HEK293 (cell line): ENCODE measurements at regions not wholly inside any gene's neighbourhood (a gene's known extent, or its start where the extent isn't known, plus 50 kb on each side); places are given as distances from the start of the nearest gene placed in this dataset.

Source experiments
- GLI2 ChIP-seq: fragments of 450-650 bp; formaldehyde crosslinking; IDR thresholded peaks from 2 replicates; pipeline ENCODE4; 2017; ENCODE audit warnings: missing biosample characterization, missing genetic modification characterization, low read depth, borderline replicate concordance
- GLI4 ChIP-seq: fragments of 450-650 bp; formaldehyde crosslinking; IDR thresholded peaks from 2 replicates; pipeline ENCODE4 v1.5.1; 2016; ENCODE audit warnings: missing biosample characterization, missing genetic modification characterization
- KLF8 ChIP-seq: fragments of 450-650 bp; formaldehyde crosslinking; IDR thresholded peaks from 2 replicates; pipeline ENCODE4 v1.5.1; 2016; ENCODE audit warnings: missing biosample characterization, missing genetic modification characterization
- PATZ1 ChIP-seq: fragments of 450-650 bp; formaldehyde crosslinking; IDR thresholded peaks from 2 replicates; pipeline ENCODE4 v1.5.1; 2016; ENCODE audit warnings: missing biosample characterization, missing genetic modification characterization
- PRDM6 ChIP-seq: fragments of 450-650 bp; formaldehyde crosslinking; IDR thresholded peaks from 2 replicates; pipeline ENCODE4 v1.5.1; 2017; ENCODE audit warnings: missing biosample characterization, missing genetic modification characterization
- REPIN1 ChIP-seq: fragments of 450-650 bp; formaldehyde crosslinking; IDR thresholded peaks from 2 replicates; pipeline ENCODE4 v1.5.1; 2017; ENCODE audit warnings: missing biosample characterization, missing genetic modification characterization, low read depth
- REST ChIP-seq: fragments of 450-650 bp; formaldehyde crosslinking; IDR thresholded peaks from 2 replicates; pipeline ENCODE4 v1.5.1; 2016; ENCODE audit warnings: missing biosample characterization, missing genetic modification characterization
- YY1 ChIP-seq: fragments of 450-650 bp; formaldehyde crosslinking; IDR thresholded peaks from 2 replicates; pipeline ENCODE4 v1.5.1; 2018; ENCODE audit warnings: missing biosample characterization, missing genetic modification characterization
- ZBTB7A ChIP-seq: fragments of 450-650 bp; formaldehyde crosslinking; IDR thresholded peaks from 2 replicates; pipeline ENCODE4 v1.5.1; 2016; ENCODE audit warnings: low read depth, missing biosample characterization, missing genetic modification characterization
- ZFHX2 ChIP-seq: fragments of 450-650 bp; formaldehyde crosslinking; conservative IDR thresholded peaks from 2 replicates; pipeline ENCODE4 v1.5.1; 2016; ENCODE audit warnings: missing biosample characterization, missing genetic modification characterization
- ZFP37 ChIP-seq: fragments of 450-650 bp; formaldehyde crosslinking; IDR thresholded peaks from 2 replicates; pipeline ENCODE4 v1.5.1; 2016; ENCODE audit warnings: missing biosample characterization, missing genetic modification characterization
- ZFP69B ChIP-seq: fragments of 450-650 bp; formaldehyde crosslinking; IDR thresholded peaks from 2 replicates; pipeline ENCODE4 v1.5.1; 2016; ENCODE audit warnings: missing biosample characterization, missing genetic modification characterization
- ZIC2 ChIP-seq: fragments of 450-650 bp; formaldehyde crosslinking; IDR thresholded peaks from 2 replicates; pipeline ENCODE4 v1.5.1; 2016; ENCODE audit warnings: missing biosample characterization, missing genetic modification characterization
- ZNF140 ChIP-seq: fragments of 450-650 bp; formaldehyde crosslinking; IDR thresholded peaks from 2 replicates; pipeline ENCODE4 v1.5.1; 2016; ENCODE audit warnings: missing biosample characterization, missing genetic modification characterization
- ZNF2 ChIP-seq: fragments of 450-650 bp; formaldehyde crosslinking; IDR thresholded peaks from 2 replicates; pipeline ENCODE4 v1.5.1; 2016; ENCODE audit warnings: missing biosample characterization, missing genetic modification characterization
- ZNF280C ChIP-seq: fragments of 450-650 bp; formaldehyde crosslinking; IDR thresholded peaks from 2 replicates; pipeline ENCODE4 v1.5.1; 2016; ENCODE audit warnings: missing biosample characterization, missing genetic modification characterization
- ZNF335 ChIP-seq: fragments of 450-650 bp; formaldehyde crosslinking; conservative IDR thresholded peaks from 2 replicates; pipeline ENCODE4 v1.5.1; 2016; ENCODE audit warnings: missing biosample characterization, missing genetic modification characterization
- ZNF433 ChIP-seq: fragments of 450-650 bp; formaldehyde crosslinking; IDR thresholded peaks from 2 replicates; pipeline ENCODE4 v1.5.1; 2016; ENCODE audit warnings: missing biosample characterization, missing genetic modification characterization, low read depth
- ZNF48 ChIP-seq: fragments of 450-650 bp; formaldehyde crosslinking; IDR thresholded peaks from 2 replicates; pipeline ENCODE4 v1.5.1; 2016; ENCODE audit warnings: missing biosample characterization, missing genetic modification characterization
- ZNF518A ChIP-seq: fragments of 450-650 bp; formaldehyde crosslinking; conservative IDR thresholded peaks from 2 replicates; pipeline ENCODE4 v1.5.1; 2016; ENCODE audit warnings: low read depth, missing biosample characterization, missing genetic modification characterization
- ZNF629 ChIP-seq: fragments of 450-650 bp; formaldehyde crosslinking; IDR thresholded peaks from 2 replicates; pipeline ENCODE4 v1.5.1; 2017; ENCODE audit warnings: missing biosample characterization, missing genetic modification characterization
- ZSCAN16 ChIP-seq: fragments of 450-650 bp; formaldehyde crosslinking; IDR thresholded peaks from 2 replicates; pipeline ENCODE4 v1.5.1; 2016; ENCODE audit warnings: missing biosample characterization, missing genetic modification characterization
- TF ChIP-seq, protein P1 (sequence below): fragments of 450-650 bp; formaldehyde crosslinking; IDR thresholded peaks from 2 replicates; pipeline ENCODE4 v1.5.1; 2016; ENCODE audit warnings: missing biosample characterization, missing genetic modification characterization

GRCh38 chr12:131583090-131583712, 127.7 kb upstream of the SFSWAP start (continued):
- no peak for TF ChIP-seq REST (tag by site-specific recombination)
- TF ChIP-seq ZNF629 (tag by site-specific recombination) = peak; percentile 93
- TF ChIP-seq ZSCAN16 (tag by site-specific recombination) = no peak
- no peak; the same call in 1 of the 2 replicates for TF ChIP-seq YY1
- TF ChIP-seq, protein P1, sequence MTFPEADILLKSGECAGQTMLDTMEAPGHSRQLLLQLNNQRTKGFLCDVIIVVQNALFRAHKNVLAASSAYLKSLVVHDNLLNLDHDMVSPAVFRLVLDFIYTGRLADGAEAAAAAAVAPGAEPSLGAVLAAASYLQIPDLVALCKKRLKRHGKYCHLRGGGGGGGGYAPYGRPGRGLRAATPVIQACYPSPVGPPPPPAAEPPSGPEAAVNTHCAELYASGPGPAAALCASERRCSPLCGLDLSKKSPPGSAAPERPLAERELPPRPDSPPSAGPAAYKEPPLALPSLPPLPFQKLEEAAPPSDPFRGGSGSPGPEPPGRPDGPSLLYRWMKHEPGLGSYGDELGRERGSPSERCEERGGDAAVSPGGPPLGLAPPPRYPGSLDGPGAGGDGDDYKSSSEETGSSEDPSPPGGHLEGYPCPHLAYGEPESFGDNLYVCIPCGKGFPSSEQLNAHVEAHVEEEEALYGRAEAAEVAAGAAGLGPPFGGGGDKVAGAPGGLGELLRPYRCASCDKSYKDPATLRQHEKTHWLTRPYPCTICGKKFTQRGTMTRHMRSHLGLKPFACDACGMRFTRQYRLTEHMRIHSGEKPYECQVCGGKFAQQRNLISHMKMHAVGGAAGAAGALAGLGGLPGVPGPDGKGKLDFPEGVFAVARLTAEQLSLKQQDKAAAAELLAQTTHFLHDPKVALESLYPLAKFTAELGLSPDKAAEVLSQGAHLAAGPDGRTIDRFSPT (tag by site-specific recombination) = no peak
- peak; percentile 51 for TF ChIP-seq ZFHX2 (tag by site-specific recombination)
- TF ChIP-seq ZNF280C (tag by site-specific recombination) = no peak
- peak; percentile 69; the same call in 1 of the 2 replicates for TF ChIP-seq ZFP69B (tag by site-specific recombination)
- no peak for TF ChIP-seq KLF8 (tag by site-specific recombination)
- peak; percentile 37; the same call in 1 of the 2 replicates for TF ChIP-seq PATZ1 (tag by site-specific recombination)
- no peak for TF ChIP-seq GLI2
- no peak for TF ChIP-seq ZNF140
- TF ChIP-seq ZNF2 (tag by site-specific recombination) = 0 out of 2 replicates have a peak, but pooled peaks have one; percentile 64
- peak; percentile 35; the same call in 1 of the 2 replicates for TF ChIP-seq ZIC2
- no peak for TF ChIP-seq ZBTB7A (tag by site-specific recombination)
- no peak for TF ChIP-seq ZNF433 (tag by site-specific recombination)
- TF ChIP-seq PRDM6 (tag by site-specific recombination) = peak; percentile 77
- TF ChIP-seq ZNF48 (tag by site-specific recombination) = no peak
- TF ChIP-seq GLI4 (tag by site-specific recombination) = no peak
- TF ChIP-seq REPIN1 (tag by site-specific recombination) = no peak
- peak; percentile 62 for TF ChIP-seq ZNF518A (tag by site-specific recombination)
- TF ChIP-seq ZNF335 = 0 out of 2 replicates have a peak, but pooled peaks have one; percentile 40
- TF ChIP-seq ZFP37 (tag by site-specific recombination) = no peak
